Breast epithelium (tissue), 4 donors: ENCODE measurements at regions not wholly inside any gene's neighbourhood (a gene's known extent, or its start where the extent isn't known, plus 50 kb on each side); places are given as distances from the start of the nearest gene placed in this dataset.

Source experiments
- DNase-seq, 2 donors: peaks; one replicate each; pipeline ENCODE4 v3.0.0-alpha.2; 2019; ENCODE audit warnings: low spot score in 2 of 2
- H3K27ac ChIP-seq, 2 donors: fragments of 200-600 bp; sonication (generic) in 1 of 2; one replicate each; pipeline ENCODE4 v1.5.1; 2016 to 2019; ENCODE audit warnings: mild to moderate bottlenecking in 1 of 2
- H3K27me3 ChIP-seq, 2 donors: fragments of 200-600 bp; sonication (generic) in 1 of 2; one replicate each; pipeline versions ENCODE4 v1.5.1 to v1.6.0; 2017 to 2019; ENCODE audit warnings: control low read depth in 1 of 2, mild to moderate bottlenecking in 1 of 2
- H3K36me3 ChIP-seq: fragments of 200-600 bp; one replicate; pipeline ENCODE4 v1.5.1; 2019
- H3K4me1 ChIP-seq, 2 donors: fragments of 200-600 bp; sonication (generic); one replicate each; pipeline ENCODE4 v1.5.1; 2016 to 2019; ENCODE audit warnings: control low read depth in 1 of 2
- H3K4me3 ChIP-seq, 3 donors: fragments of 200-600 bp; sonication (generic); 1 replicate in 2 of 3; 2 replicates in 1 of 3; pipeline ENCODE4 v1.5.1; 2016 to 2019; ENCODE audit warnings: mild to moderate bottlenecking in 3 of 3, moderate library complexity in 2 of 3
- H3K9me3 ChIP-seq, 2 donors: fragments of 200-600 bp; sonication (generic) in 1 of 2; one replicate each; pipeline ENCODE4 v1.5.1; 2016 to 2019; ENCODE audit warnings: control low read depth in 1 of 2
- POLR2A ChIP-seq: fragments of 450-650 bp; IDR thresholded peaks from one replicate; pipeline ENCODE4 v1.6.1; 2016; ENCODE audit warnings: antibody characterized with exemption, mild to moderate bottlenecking, moderate library complexity
- POLR2AphosphoS5 ChIP-seq, 3 donors: sonication (generic); formaldehyde crosslinking; IDR thresholded peaks; one replicate each; pipeline ENCODE4 v1.6.1; 2017; ENCODE audit warnings: antibody characterized with exemption in 3 of 3
- intact Hi-C: fragments of 100-400 bp; cut with DNase I; formaldehyde crosslinking; loops from one replicate; pipeline ENCODE4 v1.15.1; 2023; ENCODE audit warnings: low total_unique reads
- TF ChIP-seq, protein P1 (sequence below), 3 donors: fragments of 450-650 bp; IDR thresholded peaks; one replicate each; pipeline ENCODE4 v1.5.1; 2016 to 2017; ENCODE audit warnings: antibody characterized with exemption in 3 of 3, mild to moderate bottlenecking in 3 of 3, moderate library complexity in 3 of 3

GRCh38 chr6:14460556-14460955 lies 343.0 kb downstream of the CD83 start:
- Histone ChIP-seq H3K4me1 (peaks cover 0 to 4% of the 10 kb centered on the region in 2 donors), H3K36me3 (no peaks in the 10 kb centered on the region)

GRCh38 chr6:14462135-14462534 lies 344.6 kb downstream of the CD83 start:
- Histone ChIP-seq H3K27me3 (no peaks in the 10 kb centered on the region), H3K4me1 (no peaks in the 10 kb centered on the region), H3K9me3 (no peaks in the 10 kb centered on the region), H3K27ac (no peak overlapping the region), H3K4me3 (no peak overlapping the region), H3K36me3 (no peaks in the 10 kb centered on the region)
- DNase-seq, result no peak
- TF ChIP-seq, protein P1, sequence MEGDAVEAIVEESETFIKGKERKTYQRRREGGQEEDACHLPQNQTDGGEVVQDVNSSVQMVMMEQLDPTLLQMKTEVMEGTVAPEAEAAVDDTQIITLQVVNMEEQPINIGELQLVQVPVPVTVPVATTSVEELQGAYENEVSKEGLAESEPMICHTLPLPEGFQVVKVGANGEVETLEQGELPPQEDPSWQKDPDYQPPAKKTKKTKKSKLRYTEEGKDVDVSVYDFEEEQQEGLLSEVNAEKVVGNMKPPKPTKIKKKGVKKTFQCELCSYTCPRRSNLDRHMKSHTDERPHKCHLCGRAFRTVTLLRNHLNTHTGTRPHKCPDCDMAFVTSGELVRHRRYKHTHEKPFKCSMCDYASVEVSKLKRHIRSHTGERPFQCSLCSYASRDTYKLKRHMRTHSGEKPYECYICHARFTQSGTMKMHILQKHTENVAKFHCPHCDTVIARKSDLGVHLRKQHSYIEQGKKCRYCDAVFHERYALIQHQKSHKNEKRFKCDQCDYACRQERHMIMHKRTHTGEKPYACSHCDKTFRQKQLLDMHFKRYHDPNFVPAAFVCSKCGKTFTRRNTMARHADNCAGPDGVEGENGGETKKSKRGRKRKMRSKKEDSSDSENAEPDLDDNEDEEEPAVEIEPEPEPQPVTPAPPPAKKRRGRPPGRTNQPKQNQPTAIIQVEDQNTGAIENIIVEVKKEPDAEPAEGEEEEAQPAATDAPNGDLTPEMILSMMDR (IDR thresholded peaks at IDR 0.05), result no peak
- no peak for TF ChIP-seq POLR2AphosphoS5 (IDR thresholded peaks at IDR 0.05)
- no peak for TF ChIP-seq POLR2A
- intact Hi-C loops, result no loop called here

More at GRCh38 chr6:14460556-14460955, 343.0 kb downstream of the CD83 start:
- no peaks in the 10 kb centered on the region for H3K9me3 ChIP-seq
- no peak for TF ChIP-seq POLR2A
- TF ChIP-seq, protein P1 (IDR thresholded peaks at IDR 0.05), result no peak
- no peak for TF ChIP-seq POLR2AphosphoS5 (IDR thresholded peaks at IDR 0.05)
- no peak overlapping the region for H3K4me3 ChIP-seq
- intact Hi-C loops, result no loop called here
- DNase-seq, result no peak
- H3K27ac ChIP-seq, result no peak overlapping the region
- H3K27me3 ChIP-seq, result no peaks in the 10 kb centered on the region

DNA sequence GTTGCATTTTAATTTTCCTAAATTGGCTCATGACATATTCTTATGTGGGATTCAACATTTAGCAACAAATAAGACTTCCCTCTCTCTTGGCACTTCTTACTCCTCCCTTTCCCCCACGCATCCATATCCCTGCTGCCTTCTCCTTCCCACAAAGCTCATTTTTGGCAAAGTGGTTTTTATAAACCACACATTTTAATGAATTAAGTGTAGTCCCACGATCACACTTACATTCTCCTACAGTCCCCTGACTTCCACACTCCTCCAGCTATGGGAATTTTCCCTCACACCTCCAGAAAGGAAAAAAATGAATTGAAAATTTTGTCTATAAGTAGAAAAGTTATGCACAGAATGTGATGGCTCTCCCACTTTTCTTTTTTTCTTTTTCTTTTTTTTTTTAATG lies 345.0 kb downstream of the CD83 start:
- H3K9me3 ChIP-seq, result no peaks in the 10 kb centered on the region
- TF ChIP-seq POLR2AphosphoS5 (IDR thresholded peaks at IDR 0.05), result no peak
- TF ChIP-seq POLR2A, result no peak
- TF ChIP-seq, protein P1 (IDR thresholded peaks at IDR 0.05), result no peak
- no peaks in the 10 kb centered on the region for H3K4me1 ChIP-seq
- no peaks in the 10 kb centered on the region for H3K36me3 ChIP-seq
- H3K27me3 ChIP-seq, result no peaks in the 10 kb centered on the region
- no peak overlapping the region for H3K27ac ChIP-seq
- no peak for DNase-seq
- intact Hi-C loops, result no loop called here
- H3K4me3 ChIP-seq, result no peak overlapping the region

DNA sequence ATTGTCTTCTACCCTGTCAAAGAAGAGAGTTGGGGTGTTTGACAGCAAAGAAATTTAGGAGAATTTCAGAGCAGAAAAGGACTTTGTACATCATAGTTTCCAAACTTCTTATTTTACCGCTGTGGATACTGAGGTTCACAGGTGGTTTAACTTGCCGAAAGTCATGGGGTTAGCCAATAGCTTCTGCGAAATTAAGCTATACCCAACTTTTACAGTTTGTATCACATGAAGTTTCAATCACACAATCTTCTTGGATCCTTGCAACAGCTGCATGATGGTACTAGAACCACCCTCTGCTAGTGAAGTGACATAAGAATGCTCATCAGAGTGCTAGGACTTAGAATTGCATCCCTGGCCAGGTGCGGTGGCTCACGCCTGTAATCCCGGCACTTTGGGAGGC lies 345.5 kb downstream of the CD83 start:
- H3K4me3 ChIP-seq, result no peak overlapping the region

DNA sequence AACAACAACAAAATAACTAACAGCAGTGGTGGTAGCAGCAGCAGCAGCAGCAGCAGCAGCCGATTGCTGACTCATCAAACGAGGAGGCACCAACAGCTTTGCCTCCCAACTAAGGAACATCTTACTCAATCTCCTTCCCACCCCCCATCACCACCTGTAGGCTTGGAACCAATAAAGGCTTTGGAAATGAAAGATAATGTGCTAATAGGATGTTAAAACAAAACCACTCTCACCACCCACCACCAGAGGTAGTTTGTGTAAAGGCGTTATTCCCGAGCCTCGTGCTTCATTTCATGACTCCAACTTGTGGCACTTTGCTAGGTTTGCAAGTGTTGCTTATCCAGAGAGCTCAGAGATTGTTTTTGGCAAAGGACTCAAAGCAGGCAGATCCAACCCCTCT lies 346.5 kb downstream of the CD83 start:
- intact Hi-C loops, result no loop called here
- no peak for TF ChIP-seq POLR2A
- no peak for TF ChIP-seq POLR2AphosphoS5 (IDR thresholded peaks at IDR 0.05)
- TF ChIP-seq, protein P1 (IDR thresholded peaks at IDR 0.05), result no peak

More for the DNA sequence above, 345.5 kb downstream of the CD83 start:
- Histone ChIP-seq H3K4me1 (no peaks in the 10 kb centered on the region), H3K27ac (no peak overlapping the region), H3K9me3 (no peaks in the 10 kb centered on the region), H3K36me3 (no peaks in the 10 kb centered on the region), H3K27me3 (no peaks in the 10 kb centered on the region)
- DNase-seq, result no peak
- TF ChIP-seq, protein P1 (IDR thresholded peaks at IDR 0.05), result no peak
- no peak for TF ChIP-seq POLR2A
- TF ChIP-seq POLR2AphosphoS5 (IDR thresholded peaks at IDR 0.05), result no peak
- intact Hi-C loops, result no loop called here

More for the DNA sequence above, 346.5 kb downstream of the CD83 start:
- Histone ChIP-seq H3K4me3 (no peak overlapping the region), H3K4me1 (no peaks in the 10 kb centered on the region), H3K9me3 (peaks cover 0 to 3% of the 10 kb centered on the region in 2 donors), H3K27me3 (no peaks in the 10 kb centered on the region), H3K36me3 (no peaks in the 10 kb centered on the region), H3K27ac (no peak overlapping the region)
- DNase-seq, result no peak
